ENCODE measurements at regions not wholly inside any gene's neighbourhood (a gene's known extent, or its start where the extent isn't known, plus 50 kb on each side); places are given as distances from the start of the nearest gene placed in this dataset.
"Not testable (repeated sequence)": the region's sequence is repeated elsewhere in the genome, so short reads cannot be mapped to it uniquely, and the experiment has no call there.

GRCh38 chr5:105865834-105866233 lies 1804.9 kb downstream of the EFNA5 start:
- H3K27ac Mint-ChIP-seq = no peak overlapping the region
- ChIA-PET CTCF (no interaction called here), POLR2A (no interaction called here)
- H3K27me3 Mint-ChIP-seq = no peaks in the 10 kb centered on the region
- H3K4me1 Mint-ChIP-seq = no peaks in the 10 kb centered on the region
- Histone ChIP-seq H3K27me3 (replicated peaks in 1 of 2; ENCODE audit: control insufficient read depth in 2 of 2, extremely low read depth in 1 of 2, insufficient read depth in 2 of 2, low read length in 1 of 2) (no peaks in the 10 kb centered on the region), H3K4me1 (ENCODE audit: control insufficient read depth in 1 of 2, extremely low read depth in 1 of 2, insufficient read depth in 2 of 2, low read length in 2 of 2) (no peaks in the 10 kb centered on the region), H3K9me3 (no peaks in the 10 kb centered on the region), H3K36me3 (ENCODE audit: control insufficient read depth in 2 of 2, extremely low read depth in 1 of 2, insufficient read depth in 1 of 2, low read length in 1 of 2) (no peaks in the 10 kb centered on the region), H3K27ac (ENCODE audit: low read length) (no peak overlapping the region), H3K4me3 (ENCODE audit: control insufficient read depth in 1 of 2, extremely low read depth in 1 of 2, low read length in 1 of 2) (no peak overlapping the region)
- WGBS (ENCODE audit: insufficient coverage) = no CpG with 5 or more reads among the region's 1 CpG
- peaks cover 0 to 23% (median 18%) of the 10 kb centered on the region in 3 donors for H3K9me3 Mint-ChIP-seq
- no peaks in the 10 kb centered on the region for H3K36me3 Mint-ChIP-seq
- no peak overlapping the region for H3K4me3 Mint-ChIP-seq
- no peak for ATAC-seq (replicated peaks in 1 of 4)
- DNase-seq = no peak

- H3K9me3 ChIP-seq; H3K27ac ChIP-seq (ENCODE audit: low read length); H3K4me1 ChIP-seq (ENCODE audit: control insufficient read depth in 1 of 2, extremely low read depth in 1 of 2, insufficient read depth in 2 of 2, low read length in 2 of 2); H3K36me3 Mint-ChIP-seq; H3K27me3 ChIP-seq (replicated peaks in 1 of 2; ENCODE audit: control insufficient read depth in 2 of 2, extremely low read depth in 1 of 2, insufficient read depth in 2 of 2, low read length in 1 of 2); H3K27me3 Mint-ChIP-seq; H3K27ac Mint-ChIP-seq; H3K4me3 Mint-ChIP-seq; DNase-seq; H3K4me1 Mint-ChIP-seq; POLR2A ChIA-PET; H3K4me3 ChIP-seq (ENCODE audit: control insufficient read depth in 1 of 2, extremely low read depth in 1 of 2, low read length in 1 of 2); H3K36me3 ChIP-seq (ENCODE audit: control insufficient read depth in 2 of 2, extremely low read depth in 1 of 2, insufficient read depth in 1 of 2, low read length in 1 of 2); CTCF ChIA-PET; ATAC-seq (replicated peaks in 1 of 4): not testable (repeated sequence)
- H3K9me3 Mint-ChIP-seq = peaks cover 7 to 30% (median 15%) of the 10 kb centered on the region in 3 donors
- WGBS (ENCODE audit: insufficient coverage) = 93% methylated on average over 24 of the region's 33 CpGs
These were observed 1811.4 kb downstream of the EFNA5 start for GRCh38 chr5:105859350-105859749.

GRCh38 chr5:105849701-105850100 lies 1821.0 kb downstream of the EFNA5 start:
- no peak overlapping the region for H3K27ac Mint-ChIP-seq
- DNase-seq (no peak), ATAC-seq (replicated peaks in 1 of 4) (no peak)
- Histone ChIP-seq H3K4me1 (ENCODE audit: control insufficient read depth in 1 of 2, extremely low read depth in 1 of 2, insufficient read depth in 2 of 2, low read length in 2 of 2) (no peaks in the 10 kb centered on the region), H3K27ac (ENCODE audit: low read length) (no peak overlapping the region), H3K9me3 (peaks cover 6% of the 10 kb centered on the region), H3K27me3 (replicated peaks in 1 of 2; ENCODE audit: control insufficient read depth in 2 of 2, extremely low read depth in 1 of 2, insufficient read depth in 2 of 2, low read length in 1 of 2) (no peaks in the 10 kb centered on the region), H3K36me3 (ENCODE audit: control insufficient read depth in 2 of 2, extremely low read depth in 1 of 2, insufficient read depth in 1 of 2, low read length in 1 of 2) (no peaks in the 10 kb centered on the region), H3K4me3 (ENCODE audit: control insufficient read depth in 1 of 2, extremely low read depth in 1 of 2, low read length in 1 of 2) (no peak overlapping the region)
- no peaks in the 10 kb centered on the region for H3K36me3 Mint-ChIP-seq
- H3K4me1 Mint-ChIP-seq = no peaks in the 10 kb centered on the region
- peaks cover 7 to 31% (median 8%) of the 10 kb centered on the region in 3 donors for H3K9me3 Mint-ChIP-seq
- WGBS (ENCODE audit: insufficient coverage) = no CpG with 5 or more reads among the region's 1 CpG
- H3K27me3 Mint-ChIP-seq = no peaks in the 10 kb centered on the region
- H3K4me3 Mint-ChIP-seq = no peak overlapping the region
- CTCF ChIA-PET = no interaction called here
- POLR2A ChIA-PET = no interaction called here

- no peaks in the 10 kb centered on the region for H3K27me3 ChIP-seq (replicated peaks in 1 of 2; ENCODE audit: control insufficient read depth in 2 of 2, extremely low read depth in 1 of 2, insufficient read depth in 2 of 2, low read length in 1 of 2)
- no peak overlapping the region for H3K27ac ChIP-seq (ENCODE audit: low read length)
- Mint-ChIP-seq H3K9me3 (peaks cover 18 to 30% (median 22%) of the 10 kb centered on the region in 3 donors), H3K4me1 (no peaks in the 10 kb centered on the region), H3K27me3 (no peaks in the 10 kb centered on the region), H3K36me3 (no peaks in the 10 kb centered on the region), H3K4me3 (no peak overlapping the region), H3K27ac (no peak overlapping the region)
- no peak overlapping the region for H3K4me3 ChIP-seq (ENCODE audit: control insufficient read depth in 1 of 2, extremely low read depth in 1 of 2, low read length in 1 of 2)
- CTCF ChIA-PET = no interaction called here
- 25% methylated on average over 1 of the region's 3 CpGs for WGBS (ENCODE audit: insufficient coverage)
- DNase-seq (no peak), ATAC-seq (replicated peaks in 1 of 4) (no peak)
- no peaks in the 10 kb centered on the region for H3K9me3 ChIP-seq
- no peaks in the 10 kb centered on the region for H3K36me3 ChIP-seq (ENCODE audit: control insufficient read depth in 2 of 2, extremely low read depth in 1 of 2, insufficient read depth in 1 of 2, low read length in 1 of 2)
- H3K4me1 ChIP-seq (ENCODE audit: control insufficient read depth in 1 of 2, extremely low read depth in 1 of 2, insufficient read depth in 2 of 2, low read length in 2 of 2) = no peaks in the 10 kb centered on the region
- POLR2A ChIA-PET = no interaction called here
These were observed 1829.9 kb downstream of the EFNA5 start for GRCh38 chr5:105840800-105841199.

GRCh38 chr5:105836887-105837286 lies 1833.8 kb downstream of the EFNA5 start:
- no peaks in the 10 kb centered on the region for H3K27me3 Mint-ChIP-seq
- no peak overlapping the region for H3K27ac Mint-ChIP-seq
- H3K9me3 Mint-ChIP-seq = peaks cover 15 to 26% (median 23%) of the 10 kb centered on the region in 3 donors

GRCh38 chr5:105836268-105836667 lies 1834.5 kb downstream of the EFNA5 start:
- no peak overlapping the region for H3K4me3 ChIP-seq (ENCODE audit: control insufficient read depth in 1 of 2, extremely low read depth in 1 of 2, low read length in 1 of 2)
- ChIA-PET CTCF (no interaction called here), POLR2A (no interaction called here)
- Mint-ChIP-seq H3K9me3 (peaks cover 15 to 23% (median 19%) of the 10 kb centered on the region in 3 donors), H3K36me3 (no peaks in the 10 kb centered on the region), H3K4me3 (no peak overlapping the region), H3K27ac (no peak overlapping the region), H3K27me3 (no peaks in the 10 kb centered on the region), H3K4me1 (no peaks in the 10 kb centered on the region)
- no peaks in the 10 kb centered on the region for H3K36me3 ChIP-seq (ENCODE audit: control insufficient read depth in 2 of 2, extremely low read depth in 1 of 2, insufficient read depth in 1 of 2, low read length in 1 of 2)
- H3K9me3 ChIP-seq = no peaks in the 10 kb centered on the region
- DNase-seq = no peak
- no peaks in the 10 kb centered on the region for H3K27me3 ChIP-seq (replicated peaks in 1 of 2; ENCODE audit: control insufficient read depth in 2 of 2, extremely low read depth in 1 of 2, insufficient read depth in 2 of 2, low read length in 1 of 2)
- H3K27ac ChIP-seq (ENCODE audit: low read length) = no peak overlapping the region
- no peak for ATAC-seq (replicated peaks in 1 of 4)
- H3K4me1 ChIP-seq (ENCODE audit: control insufficient read depth in 1 of 2, extremely low read depth in 1 of 2, insufficient read depth in 2 of 2, low read length in 2 of 2) = no peaks in the 10 kb centered on the region

More at GRCh38 chr5:105836887-105837286, 1833.8 kb downstream of the EFNA5 start:
- Histone ChIP-seq H3K36me3 (ENCODE audit: control insufficient read depth in 2 of 2, extremely low read depth in 1 of 2, insufficient read depth in 1 of 2, low read length in 1 of 2) (no peaks in the 10 kb centered on the region), H3K9me3 (no peaks in the 10 kb centered on the region), H3K27me3 (replicated peaks in 1 of 2; ENCODE audit: control insufficient read depth in 2 of 2, extremely low read depth in 1 of 2, insufficient read depth in 2 of 2, low read length in 1 of 2) (no peaks in the 10 kb centered on the region), H3K4me1 (ENCODE audit: control insufficient read depth in 1 of 2, extremely low read depth in 1 of 2, insufficient read depth in 2 of 2, low read length in 2 of 2) (no peaks in the 10 kb centered on the region), H3K27ac (ENCODE audit: low read length) (no peak overlapping the region), H3K4me3 (ENCODE audit: control insufficient read depth in 1 of 2, extremely low read depth in 1 of 2, low read length in 1 of 2) (no peak overlapping the region)
- Mint-ChIP-seq H3K4me1 (no peaks in the 10 kb centered on the region), H3K4me3 (no peak overlapping the region), H3K36me3 (no peaks in the 10 kb centered on the region)
- ATAC-seq (replicated peaks in 1 of 4) (no peak), DNase-seq (no peak)
- no CpG with 5 or more reads among the region's 1 CpG for WGBS (ENCODE audit: insufficient coverage)
- ChIA-PET POLR2A (no interaction called here), CTCF (interaction anchor here in 1 of 2 donors (0.6 kb wide), 1 partner anchor 49 kb away, joined by 3 read pairs; no protein-coding TSS in a partner anchor)

GRCh38 chr5:105828821-105829220 lies 1841.9 kb downstream of the EFNA5 start:
- Histone ChIP-seq H3K4me1 (ENCODE audit: control insufficient read depth in 1 of 2, extremely low read depth in 1 of 2, insufficient read depth in 2 of 2, low read length in 2 of 2) (no peaks in the 10 kb centered on the region), H3K4me3 (ENCODE audit: control insufficient read depth in 1 of 2, extremely low read depth in 1 of 2, low read length in 1 of 2) (no peak overlapping the region), H3K27ac (ENCODE audit: low read length) (no peak overlapping the region), H3K9me3 (no peaks in the 10 kb centered on the region), H3K36me3 (ENCODE audit: control insufficient read depth in 2 of 2, extremely low read depth in 1 of 2, insufficient read depth in 1 of 2, low read length in 1 of 2) (no peaks in the 10 kb centered on the region), H3K27me3 (replicated peaks in 1 of 2; ENCODE audit: control insufficient read depth in 2 of 2, extremely low read depth in 1 of 2, insufficient read depth in 2 of 2, low read length in 1 of 2) (no peaks in the 10 kb centered on the region)
- POLR2A ChIA-PET = no interaction called here
- no peak overlapping the region for H3K27ac Mint-ChIP-seq
- no peaks in the 10 kb centered on the region for H3K27me3 Mint-ChIP-seq
- ATAC-seq (replicated peaks in 1 of 4) (no peak), DNase-seq (no peak)
- no peak overlapping the region for H3K4me3 Mint-ChIP-seq
- H3K36me3 Mint-ChIP-seq = no peaks in the 10 kb centered on the region
- peaks cover 3 to 11% (median 5%) of the 10 kb centered on the region in 3 donors for H3K9me3 Mint-ChIP-seq
- 60% methylated on average over 1 of the region's 1 CpG for WGBS (ENCODE audit: insufficient coverage)
- CTCF ChIA-PET = no interaction called here
- no peaks in the 10 kb centered on the region for H3K4me1 Mint-ChIP-seq

Measured in T-cell (primary cell).